ENCODE measurements at regions not wholly inside any gene's neighbourhood (a gene's known extent, or its start where the extent isn't known, plus 50 kb on each side); places are given as distances from the start of the nearest gene placed in this dataset.

DNA sequence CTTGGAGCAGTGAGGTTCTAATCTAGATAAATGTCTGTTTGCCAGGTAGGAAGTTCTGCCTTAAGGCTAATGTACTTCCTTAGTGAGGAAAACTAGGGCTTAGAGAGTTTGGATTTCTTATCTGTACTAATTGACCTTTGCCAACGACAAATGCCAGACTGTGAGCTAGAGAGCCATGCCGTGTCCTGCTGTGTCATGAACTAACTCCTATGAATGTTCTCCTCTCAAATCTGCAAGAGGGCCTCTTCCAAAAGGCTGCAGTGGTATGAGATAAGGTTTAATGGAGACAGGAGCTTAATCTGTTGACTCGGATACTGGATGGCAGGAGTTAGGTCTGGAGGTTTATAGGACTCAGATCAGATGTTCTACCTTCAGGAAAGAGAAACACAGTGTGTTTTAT is 524.9 kb downstream of the NTRK3 start:
- ChIA-PET POLR2A (ENCODE audit: unreplicated experiment) (no interaction called here), CTCF (no interaction called here)
- Histone ChIP-seq H2AFZ (no peak overlapping the region), H3K4me3 (no peak overlapping the region), H3K4me2 (no peak overlapping the region), H4K20me1 (ENCODE audit: insufficient read depth) (no peaks in the 10 kb centered on the region), H3F3A (ENCODE audit: insufficient read depth, low read depth) (no peaks in the 10 kb centered on the region), H3K27me3 (ENCODE audit: insufficient read depth, low read depth) (no peaks in the 10 kb centered on the region), H3K79me2 (ENCODE audit: low read depth) (no peaks in the 10 kb centered on the region), H3K9me2 (ENCODE audit: insufficient read depth) (no peaks in the 10 kb centered on the region), H3K27ac (no peak overlapping the region), H3K36me3 (ENCODE audit: low read depth) (no peaks in the 10 kb centered on the region), H3K9me3 (ENCODE audit: insufficient read depth, low read depth) (no peaks in the 10 kb centered on the region), H3K4me1 (replicated peaks; ENCODE audit: insufficient read depth) (no peaks in the 10 kb centered on the region)
- BruUV-seq (replicated peaks): no TSS peak
- intact Hi-C loops (cut with micrococcal nuclease; ENCODE audit: unreplicated experiment): no loop called here
- TF ChIP-seq, protein P1, sequence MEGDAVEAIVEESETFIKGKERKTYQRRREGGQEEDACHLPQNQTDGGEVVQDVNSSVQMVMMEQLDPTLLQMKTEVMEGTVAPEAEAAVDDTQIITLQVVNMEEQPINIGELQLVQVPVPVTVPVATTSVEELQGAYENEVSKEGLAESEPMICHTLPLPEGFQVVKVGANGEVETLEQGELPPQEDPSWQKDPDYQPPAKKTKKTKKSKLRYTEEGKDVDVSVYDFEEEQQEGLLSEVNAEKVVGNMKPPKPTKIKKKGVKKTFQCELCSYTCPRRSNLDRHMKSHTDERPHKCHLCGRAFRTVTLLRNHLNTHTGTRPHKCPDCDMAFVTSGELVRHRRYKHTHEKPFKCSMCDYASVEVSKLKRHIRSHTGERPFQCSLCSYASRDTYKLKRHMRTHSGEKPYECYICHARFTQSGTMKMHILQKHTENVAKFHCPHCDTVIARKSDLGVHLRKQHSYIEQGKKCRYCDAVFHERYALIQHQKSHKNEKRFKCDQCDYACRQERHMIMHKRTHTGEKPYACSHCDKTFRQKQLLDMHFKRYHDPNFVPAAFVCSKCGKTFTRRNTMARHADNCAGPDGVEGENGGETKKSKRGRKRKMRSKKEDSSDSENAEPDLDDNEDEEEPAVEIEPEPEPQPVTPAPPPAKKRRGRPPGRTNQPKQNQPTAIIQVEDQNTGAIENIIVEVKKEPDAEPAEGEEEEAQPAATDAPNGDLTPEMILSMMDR (conservative IDR thresholded peaks at IDR 0.05): no peak
- no peak for TF ChIP-seq EZH2 (IDR thresholded peaks at IDR 0.05; ENCODE audit: low read depth)
- DNase-seq: no peak

DNA sequence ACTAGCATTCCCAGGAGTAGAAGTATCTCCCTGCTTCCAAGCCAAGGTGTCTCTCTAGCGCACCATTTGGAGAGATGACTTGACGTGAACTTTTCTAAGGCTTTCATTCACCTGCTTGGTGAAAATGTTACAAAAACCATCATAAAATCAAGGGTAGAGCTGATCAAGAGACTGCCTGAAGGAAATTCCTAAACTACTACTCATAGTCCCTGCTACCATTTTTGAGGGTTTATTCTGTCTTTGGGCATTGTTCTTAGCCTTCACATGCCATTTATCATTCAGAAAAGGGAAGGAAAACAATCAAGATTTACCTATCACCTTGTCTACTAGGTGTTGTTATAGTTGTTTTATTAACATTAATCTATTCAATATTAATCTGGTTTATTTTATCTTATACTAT is 525.8 kb downstream of the NTRK3 start:
- Histone ChIP-seq H3K27ac (no peak overlapping the region), H3K79me2 (ENCODE audit: low read depth) (no peaks in the 10 kb centered on the region), H3K9me2 (ENCODE audit: insufficient read depth) (no peaks in the 10 kb centered on the region), H3K27me3 (ENCODE audit: insufficient read depth, low read depth) (no peaks in the 10 kb centered on the region), H2AFZ (no peak overlapping the region), H3K4me3 (no peak overlapping the region), H3F3A (ENCODE audit: insufficient read depth, low read depth) (no peaks in the 10 kb centered on the region), H3K36me3 (ENCODE audit: low read depth) (no peaks in the 10 kb centered on the region), H3K4me1 (replicated peaks; ENCODE audit: insufficient read depth) (no peaks in the 10 kb centered on the region), H3K4me2 (no peak overlapping the region), H4K20me1 (ENCODE audit: insufficient read depth) (no peaks in the 10 kb centered on the region), H3K9me3 (ENCODE audit: insufficient read depth, low read depth) (no peaks in the 10 kb centered on the region)
- intact Hi-C loops (cut with micrococcal nuclease; ENCODE audit: unreplicated experiment): no loop called here
- no TSS peak for BruUV-seq (replicated peaks)
- TF ChIP-seq EZH2 (IDR thresholded peaks at IDR 0.05; ENCODE audit: low read depth): no peak
- TF ChIP-seq, protein P1 (conservative IDR thresholded peaks at IDR 0.05): no peak
- no peak for DNase-seq
- POLR2A ChIA-PET (ENCODE audit: unreplicated experiment): no interaction called here
- CTCF ChIA-PET: no interaction called here

DNA sequence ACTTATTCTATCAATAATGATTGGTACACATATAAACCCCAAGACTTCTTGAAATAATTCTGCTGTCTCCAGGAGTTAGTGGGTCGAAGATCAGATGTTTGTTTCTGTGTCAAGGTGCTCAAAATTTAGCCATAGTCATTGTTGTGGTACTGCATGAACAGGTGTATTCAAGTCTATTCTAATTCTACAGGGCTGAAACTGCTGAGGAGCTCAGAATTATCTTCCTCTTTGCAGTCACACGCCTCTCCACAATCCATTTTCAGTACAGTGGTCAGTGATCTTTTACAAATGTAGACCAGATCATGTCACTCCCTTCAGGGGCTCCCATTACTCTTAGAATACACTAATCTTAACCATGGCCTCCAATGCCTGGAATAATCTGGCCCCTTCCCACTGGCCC is 527.5 kb downstream of the NTRK3 start:
- Histone ChIP-seq H4K20me1 (ENCODE audit: insufficient read depth) (no peaks in the 10 kb centered on the region), H3K4me2 (no peak overlapping the region), H3K9me3 (ENCODE audit: insufficient read depth, low read depth) (no peaks in the 10 kb centered on the region), H2AFZ (no peak overlapping the region), H3K27me3 (ENCODE audit: insufficient read depth, low read depth) (no peaks in the 10 kb centered on the region), H3F3A (ENCODE audit: insufficient read depth, low read depth) (no peaks in the 10 kb centered on the region), H3K4me1 (replicated peaks; ENCODE audit: insufficient read depth) (no peaks in the 10 kb centered on the region), H3K9me2 (ENCODE audit: insufficient read depth) (no peaks in the 10 kb centered on the region), H3K27ac (no peak overlapping the region), H3K4me3 (no peak overlapping the region), H3K36me3 (ENCODE audit: low read depth) (no peaks in the 10 kb centered on the region), H3K79me2 (ENCODE audit: low read depth) (no peaks in the 10 kb centered on the region)
- CTCF ChIA-PET: no interaction called here
- intact Hi-C loops (cut with micrococcal nuclease; ENCODE audit: unreplicated experiment): no loop called here
- no peak for DNase-seq
- BruUV-seq (replicated peaks): no TSS peak
- TF ChIP-seq, protein P1 (conservative IDR thresholded peaks at IDR 0.05): no peak
- TF ChIP-seq EZH2 (IDR thresholded peaks at IDR 0.05; ENCODE audit: low read depth): no peak
- POLR2A ChIA-PET (ENCODE audit: unreplicated experiment): no interaction called here

Data from PC-9 (cell line).